ENCODE measurements at regions not wholly inside any gene's neighbourhood (a gene's known extent, or its start where the extent isn't known, plus 50 kb on each side); places are given as distances from the start of the nearest gene placed in this dataset.

DNA sequence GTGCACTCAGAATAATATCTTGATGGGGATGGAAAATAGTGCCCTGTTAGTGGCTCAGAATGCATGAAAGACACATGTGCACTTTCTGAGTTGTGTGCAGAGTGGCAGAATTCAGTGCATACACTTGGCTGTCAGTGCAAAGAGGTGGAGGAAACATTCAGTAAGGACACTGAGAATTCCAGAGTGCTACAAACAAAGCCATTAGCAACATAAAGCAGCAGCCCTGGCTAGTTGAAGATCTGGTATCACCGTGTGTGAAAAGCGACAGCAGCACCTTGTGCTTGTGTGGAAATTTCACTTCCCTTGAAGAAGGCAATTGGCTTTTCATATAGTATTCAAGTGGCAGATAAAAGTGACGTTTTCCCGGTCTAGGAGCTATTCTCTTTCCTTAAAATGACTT is 810.4 kb downstream of the TRIML1 start:
- TF ChIP-seq POLR2AphosphoS5 (IDR thresholded peaks at IDR 0.05; ENCODE audit: low read depth, low read length) = no peak
- TF ChIP-seq, protein P1, sequence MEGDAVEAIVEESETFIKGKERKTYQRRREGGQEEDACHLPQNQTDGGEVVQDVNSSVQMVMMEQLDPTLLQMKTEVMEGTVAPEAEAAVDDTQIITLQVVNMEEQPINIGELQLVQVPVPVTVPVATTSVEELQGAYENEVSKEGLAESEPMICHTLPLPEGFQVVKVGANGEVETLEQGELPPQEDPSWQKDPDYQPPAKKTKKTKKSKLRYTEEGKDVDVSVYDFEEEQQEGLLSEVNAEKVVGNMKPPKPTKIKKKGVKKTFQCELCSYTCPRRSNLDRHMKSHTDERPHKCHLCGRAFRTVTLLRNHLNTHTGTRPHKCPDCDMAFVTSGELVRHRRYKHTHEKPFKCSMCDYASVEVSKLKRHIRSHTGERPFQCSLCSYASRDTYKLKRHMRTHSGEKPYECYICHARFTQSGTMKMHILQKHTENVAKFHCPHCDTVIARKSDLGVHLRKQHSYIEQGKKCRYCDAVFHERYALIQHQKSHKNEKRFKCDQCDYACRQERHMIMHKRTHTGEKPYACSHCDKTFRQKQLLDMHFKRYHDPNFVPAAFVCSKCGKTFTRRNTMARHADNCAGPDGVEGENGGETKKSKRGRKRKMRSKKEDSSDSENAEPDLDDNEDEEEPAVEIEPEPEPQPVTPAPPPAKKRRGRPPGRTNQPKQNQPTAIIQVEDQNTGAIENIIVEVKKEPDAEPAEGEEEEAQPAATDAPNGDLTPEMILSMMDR (IDR thresholded peaks at IDR 0.05) = no peak
- TF ChIP-seq, protein P2, sequence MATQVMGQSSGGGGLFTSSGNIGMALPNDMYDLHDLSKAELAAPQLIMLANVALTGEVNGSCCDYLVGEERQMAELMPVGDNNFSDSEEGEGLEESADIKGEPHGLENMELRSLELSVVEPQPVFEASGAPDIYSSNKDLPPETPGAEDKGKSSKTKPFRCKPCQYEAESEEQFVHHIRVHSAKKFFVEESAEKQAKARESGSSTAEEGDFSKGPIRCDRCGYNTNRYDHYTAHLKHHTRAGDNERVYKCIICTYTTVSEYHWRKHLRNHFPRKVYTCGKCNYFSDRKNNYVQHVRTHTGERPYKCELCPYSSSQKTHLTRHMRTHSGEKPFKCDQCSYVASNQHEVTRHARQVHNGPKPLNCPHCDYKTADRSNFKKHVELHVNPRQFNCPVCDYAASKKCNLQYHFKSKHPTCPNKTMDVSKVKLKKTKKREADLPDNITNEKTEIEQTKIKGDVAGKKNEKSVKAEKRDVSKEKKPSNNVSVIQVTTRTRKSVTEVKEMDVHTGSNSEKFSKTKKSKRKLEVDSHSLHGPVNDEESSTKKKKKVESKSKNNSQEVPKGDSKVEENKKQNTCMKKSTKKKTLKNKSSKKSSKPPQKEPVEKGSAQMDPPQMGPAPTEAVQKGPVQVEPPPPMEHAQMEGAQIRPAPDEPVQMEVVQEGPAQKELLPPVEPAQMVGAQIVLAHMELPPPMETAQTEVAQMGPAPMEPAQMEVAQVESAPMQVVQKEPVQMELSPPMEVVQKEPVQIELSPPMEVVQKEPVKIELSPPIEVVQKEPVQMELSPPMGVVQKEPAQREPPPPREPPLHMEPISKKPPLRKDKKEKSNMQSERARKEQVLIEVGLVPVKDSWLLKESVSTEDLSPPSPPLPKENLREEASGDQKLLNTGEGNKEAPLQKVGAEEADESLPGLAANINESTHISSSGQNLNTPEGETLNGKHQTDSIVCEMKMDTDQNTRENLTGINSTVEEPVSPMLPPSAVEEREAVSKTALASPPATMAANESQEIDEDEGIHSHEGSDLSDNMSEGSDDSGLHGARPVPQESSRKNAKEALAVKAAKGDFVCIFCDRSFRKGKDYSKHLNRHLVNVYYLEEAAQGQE (IDR thresholded peaks at IDR 0.05; ENCODE audit: insufficient read depth in 1 of 2, low read depth in 2 of 2, low read length in 1 of 2) = no peak
